T-helper 2 cell (primary cell): ENCODE measurements at regions not wholly inside any gene's neighbourhood (a gene's known extent, or its start where the extent isn't known, plus 50 kb on each side); places are given as distances from the start of the nearest gene placed in this dataset.
"Not testable (repeated sequence)": the region's sequence is repeated elsewhere in the genome, so short reads cannot be mapped to it uniquely, and the experiment has no call there.

ENCODE experiments used
- DNase-seq, 5 experiments: peaks; one replicate each; pipeline versions ENCODE4 v3.0.0 to v3.0.0-alpha.2; 2012 to 2022

DNA sequence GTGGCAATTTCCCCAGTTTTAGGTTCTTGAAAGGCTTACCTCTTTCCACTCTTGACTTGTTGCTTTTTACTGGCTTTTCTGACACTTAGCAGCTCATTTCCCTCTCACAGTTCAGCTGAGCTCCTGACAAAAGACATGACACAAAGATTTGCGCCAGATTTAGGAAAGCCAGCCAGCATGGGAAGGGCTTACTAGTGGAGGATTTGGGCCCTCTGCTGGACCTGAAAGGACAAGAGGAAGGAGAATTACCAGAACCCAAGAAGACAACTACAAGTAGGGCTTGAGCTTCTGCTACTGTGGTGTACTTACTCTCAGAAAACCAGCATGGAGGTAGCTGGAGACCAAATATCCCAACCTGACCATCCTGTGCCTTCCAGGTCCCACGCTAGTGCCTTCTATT lies 784.5 kb downstream of the BRINP3 start:
- DNase-seq, result no peak

DNA sequence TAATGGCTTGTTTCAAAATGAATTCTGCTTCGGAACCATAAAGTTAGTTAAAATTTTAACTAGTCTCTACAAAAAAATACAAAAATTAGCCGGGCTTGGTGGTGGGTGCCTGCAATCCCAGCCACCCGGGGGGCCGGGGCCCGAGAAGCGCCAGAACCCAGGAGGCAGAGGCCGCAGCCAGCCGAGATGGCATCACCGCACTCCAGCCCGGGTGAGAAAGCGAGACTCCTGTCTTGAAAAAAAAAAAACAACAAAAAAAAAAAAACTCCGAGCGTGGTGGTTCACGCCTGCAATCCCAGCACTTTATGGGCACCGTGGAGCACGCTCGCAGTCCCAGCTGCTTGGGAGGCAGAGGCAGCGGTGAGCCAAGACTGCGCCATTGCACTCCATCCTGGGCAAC lies 781.4 kb downstream of the BRINP3 start:
- no peak for DNase-seq

DNA sequence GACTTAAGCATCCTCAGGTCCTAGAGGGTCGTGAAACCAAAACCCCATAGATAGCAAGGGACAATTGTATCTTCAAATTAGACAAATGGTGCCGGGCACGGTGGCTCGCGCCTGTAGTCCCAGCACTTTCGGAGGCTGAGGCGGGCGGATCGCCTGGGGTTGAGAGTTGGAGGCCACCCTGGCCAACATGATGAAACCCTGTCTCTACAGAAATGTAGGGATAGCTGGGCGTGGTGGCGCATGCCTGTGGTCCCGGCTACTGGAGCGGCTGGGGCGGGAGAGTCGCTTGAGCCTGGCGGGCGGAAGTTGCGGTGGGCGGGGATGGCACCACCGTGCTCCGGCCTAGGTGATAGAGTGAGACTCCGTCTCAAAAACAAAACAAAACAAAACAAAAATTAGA lies 780.6 kb downstream of the BRINP3 start:
- DNase-seq, result no peak

DNA sequence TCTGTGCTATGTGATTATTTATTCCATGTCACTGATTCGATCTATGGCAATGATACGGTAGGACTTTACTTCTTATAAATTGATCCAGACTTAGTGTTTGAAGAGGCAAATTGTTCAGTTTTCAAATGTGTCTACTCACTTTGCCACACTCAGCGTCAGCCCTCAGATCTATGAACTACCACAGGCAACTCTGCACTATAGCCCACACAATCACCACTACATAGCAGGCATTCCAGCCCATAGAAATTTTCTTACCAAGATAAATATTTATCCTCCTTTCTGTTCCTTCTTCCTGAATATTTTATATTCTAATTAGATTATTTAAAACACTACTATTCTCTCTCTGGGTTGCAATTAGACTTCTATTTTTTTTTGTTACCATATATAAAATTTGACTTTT lies 776.1 kb downstream of the BRINP3 start:
- DNase-seq, result no peak

DNA sequence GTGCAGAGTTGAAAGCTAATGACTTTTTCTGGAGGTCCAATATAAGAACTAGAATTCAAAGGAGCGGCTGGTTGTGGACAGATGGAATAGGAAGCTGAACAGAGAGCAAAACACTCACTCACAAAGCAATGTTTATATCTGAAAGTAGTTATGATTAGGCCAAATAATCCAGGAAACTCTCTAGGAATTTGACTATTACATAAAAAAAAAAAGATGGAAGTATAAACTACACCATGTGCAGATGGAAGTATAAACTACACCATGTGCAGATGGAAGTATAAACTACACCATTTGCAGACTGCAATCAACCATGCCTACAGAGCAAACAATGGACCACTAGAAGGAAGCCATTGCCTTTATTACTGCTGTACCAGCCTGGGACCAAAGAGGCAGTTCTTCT lies 771.1 kb downstream of the BRINP3 start:
- DNase-seq, result no peak

DNA sequence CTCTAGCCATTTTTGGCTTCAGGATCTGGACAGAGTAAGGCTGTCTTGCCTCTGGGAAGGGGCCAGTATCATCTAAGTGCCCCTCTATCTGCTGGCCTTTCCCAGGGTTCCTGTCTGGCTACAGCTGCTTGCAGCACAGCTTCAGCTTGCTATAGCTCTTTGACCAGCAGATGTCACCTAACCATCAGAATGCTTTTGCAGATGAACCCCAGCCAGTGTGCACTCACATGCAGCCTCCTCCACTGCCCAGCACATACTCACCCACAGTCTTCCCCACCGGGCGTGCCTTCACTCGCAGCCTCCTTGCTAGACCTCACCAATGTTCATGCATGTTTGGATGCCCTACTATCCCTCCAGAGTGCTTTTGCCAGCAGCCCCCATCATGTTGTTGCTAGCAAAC lies 769.0 kb downstream of the BRINP3 start:
- no peak for DNase-seq

DNA sequence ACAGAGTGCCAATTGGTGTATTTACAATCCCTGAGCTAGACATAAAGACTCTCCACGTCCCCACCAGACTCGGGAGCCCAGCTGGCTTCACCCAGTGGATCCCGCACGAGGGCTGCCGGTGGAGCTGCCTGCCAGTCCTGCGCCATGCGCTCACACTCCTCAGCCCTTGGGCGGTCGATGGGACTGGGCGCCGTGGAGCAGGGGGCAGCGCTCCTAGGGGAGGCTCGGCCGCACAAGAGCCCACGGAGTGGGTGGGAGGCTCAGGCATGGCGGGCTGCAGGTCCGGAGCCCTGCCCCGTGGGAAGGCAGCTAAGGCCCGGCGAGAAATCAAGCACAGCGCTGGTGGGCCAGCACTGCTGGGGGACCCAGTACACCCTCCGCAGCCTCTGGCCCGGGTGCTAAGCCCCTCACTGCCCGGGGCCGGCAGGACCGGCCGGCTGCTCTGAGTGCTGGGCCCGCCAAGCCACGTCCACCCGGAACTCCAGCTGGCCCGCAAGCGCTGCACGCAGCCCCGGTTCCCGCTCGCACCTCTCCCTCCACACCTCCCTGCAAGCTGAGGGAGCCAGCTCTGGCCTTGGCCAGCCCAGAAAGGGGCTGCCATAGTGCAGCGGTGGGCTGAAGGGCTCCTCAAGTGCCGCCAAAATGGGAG lies 759.4 kb downstream of the BRINP3 start:
- DNase-seq, result not testable (repeated sequence)

DNA sequence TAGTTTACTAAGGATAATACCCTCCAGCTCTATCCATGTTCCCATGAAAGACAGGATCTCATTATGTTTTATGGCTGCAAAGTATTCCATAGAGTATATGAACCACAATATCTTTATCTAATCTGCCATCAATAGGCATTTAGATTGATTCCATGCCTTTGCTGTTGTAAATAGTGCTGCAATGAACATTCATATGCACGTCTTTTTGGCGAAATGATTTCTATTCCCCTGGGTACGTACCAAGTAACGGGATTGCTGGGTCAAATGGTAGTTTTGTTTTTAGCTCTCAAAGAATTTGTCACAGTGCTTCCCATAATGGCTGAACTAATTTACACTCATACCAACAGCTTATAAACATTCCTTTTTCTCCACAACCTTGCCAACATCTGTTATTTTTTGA lies 750.9 kb downstream of the BRINP3 start:
- DNase-seq, result no peak

DNA sequence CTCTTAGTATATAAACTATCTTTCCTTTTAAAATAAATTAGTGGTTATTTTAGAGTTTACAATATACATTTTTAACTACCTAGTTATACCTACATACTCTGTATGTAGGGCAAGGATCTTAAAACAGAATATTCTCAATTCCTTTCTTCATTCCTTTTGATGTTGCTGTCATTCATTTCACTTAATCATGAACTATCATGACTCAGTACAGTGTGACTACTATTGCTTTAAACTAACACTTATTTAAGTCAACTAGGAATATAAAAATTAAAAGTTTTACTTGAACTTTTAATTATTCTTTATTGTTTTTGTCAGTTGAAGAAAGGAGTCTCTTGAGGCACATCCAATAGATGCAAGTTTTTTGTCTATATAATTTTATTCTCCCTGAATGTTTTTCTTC lies 726.4 kb downstream of the BRINP3 start:
- no peak for DNase-seq

DNA sequence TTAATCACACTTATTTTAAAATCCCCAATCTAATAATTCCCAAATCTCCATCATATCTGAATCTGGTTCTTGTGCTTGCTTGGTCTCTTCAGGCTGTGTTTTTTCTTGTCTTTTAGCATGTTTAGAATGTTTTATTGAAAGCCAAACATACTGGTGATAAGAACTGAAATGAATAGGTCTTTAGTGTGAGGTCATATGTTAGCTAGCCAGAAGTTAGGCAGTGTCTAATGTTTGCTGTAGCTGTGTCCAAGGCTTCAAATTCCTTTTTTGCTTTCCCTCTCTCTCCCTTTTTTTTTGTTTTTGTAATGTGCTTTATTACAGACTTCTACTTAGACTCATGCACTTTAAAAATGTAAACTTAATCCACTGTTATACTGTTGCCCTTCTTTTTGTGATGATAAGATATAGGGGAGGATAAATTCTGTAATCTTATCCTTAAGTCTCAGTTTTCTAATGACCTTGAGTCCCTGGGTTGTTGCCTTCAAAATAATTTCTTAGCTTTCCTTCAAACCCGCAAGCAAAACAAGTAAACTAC lies 725.1 kb downstream of the BRINP3 start:
- no peak for DNase-seq

DNA sequence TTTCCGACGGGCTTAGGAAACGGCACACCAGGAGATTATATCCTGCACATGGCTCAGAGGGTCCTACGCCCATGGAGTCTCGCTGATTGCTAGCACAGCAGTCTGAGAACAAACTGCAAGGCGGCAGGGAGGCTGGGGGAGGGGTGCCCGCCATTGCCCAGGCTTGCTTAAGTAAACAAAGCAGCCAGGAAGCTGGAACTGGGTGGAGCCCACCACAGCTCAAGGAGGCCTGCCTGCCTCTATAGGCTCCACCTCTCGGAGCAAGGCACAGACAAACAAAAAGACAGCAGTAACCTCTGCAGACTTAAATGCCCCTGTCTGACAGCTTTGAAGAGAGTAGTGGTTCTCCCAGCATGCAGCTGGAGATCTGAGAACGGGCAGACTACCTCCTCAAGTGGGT lies 722.6 kb downstream of the BRINP3 start:
- not testable (repeated sequence) for DNase-seq

DNA sequence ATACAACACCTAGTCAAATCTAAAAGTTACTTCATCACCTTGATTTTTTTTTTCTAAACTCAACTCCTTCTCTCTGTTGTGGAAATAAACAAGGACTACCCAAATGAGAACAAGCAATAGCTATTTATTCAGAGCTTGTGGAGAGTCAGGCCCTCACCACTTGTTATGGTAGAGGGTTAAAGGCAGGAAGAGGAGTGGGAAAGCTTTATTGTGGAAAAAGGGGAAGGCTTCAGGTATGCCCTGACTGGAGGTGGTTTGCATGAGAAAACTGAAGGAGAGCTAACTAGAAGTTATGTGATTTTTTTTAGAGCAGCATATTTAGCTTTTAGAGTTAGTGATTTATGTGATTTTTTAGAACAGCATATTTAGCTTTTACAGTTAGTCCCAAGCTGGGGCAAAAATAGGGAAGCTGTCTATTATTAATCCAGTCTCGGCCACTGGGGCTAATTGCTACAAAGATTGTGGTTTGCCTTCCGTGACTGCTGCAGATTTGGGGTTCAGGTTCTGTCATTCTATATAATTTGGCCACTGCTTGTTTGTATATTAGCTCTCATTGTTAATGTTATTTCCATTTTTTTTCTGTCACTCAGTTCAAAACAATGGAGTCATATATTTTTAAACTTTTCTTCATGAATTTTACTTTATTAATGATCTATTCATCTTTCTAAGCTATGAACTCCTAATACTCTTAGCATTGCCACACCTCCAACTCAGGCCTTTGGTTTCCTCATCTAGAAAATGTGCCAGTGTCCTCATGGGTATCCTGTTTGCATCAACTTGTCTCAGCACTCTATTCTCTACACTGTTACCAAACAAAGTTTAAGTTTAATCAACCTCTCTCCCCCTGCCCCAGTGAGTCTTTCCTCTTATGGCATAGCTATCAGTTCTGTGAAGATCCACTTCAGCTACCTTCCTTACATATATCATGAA lies 713.0 kb downstream of the BRINP3 start:
- DNase-seq, result no peak

DNA sequence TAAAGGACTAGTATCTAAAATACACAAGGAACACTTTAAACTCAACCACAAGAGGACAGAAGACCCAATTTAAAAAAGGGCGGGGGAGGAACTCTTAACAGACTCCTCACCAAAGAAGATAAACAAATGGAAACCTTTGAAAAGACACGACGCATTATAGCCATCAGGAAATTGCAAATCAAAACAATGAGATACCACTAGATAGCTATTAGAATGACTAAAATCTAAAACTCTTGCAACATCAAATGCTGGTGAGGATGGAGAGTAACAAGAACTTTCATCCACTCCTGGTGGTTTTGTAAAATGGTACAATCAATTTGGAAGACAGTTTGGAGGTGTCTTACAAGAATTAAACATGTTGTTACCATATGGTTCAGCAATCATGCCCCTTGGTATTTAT lies 708.2 kb downstream of the BRINP3 start:
- no peak for DNase-seq

DNA sequence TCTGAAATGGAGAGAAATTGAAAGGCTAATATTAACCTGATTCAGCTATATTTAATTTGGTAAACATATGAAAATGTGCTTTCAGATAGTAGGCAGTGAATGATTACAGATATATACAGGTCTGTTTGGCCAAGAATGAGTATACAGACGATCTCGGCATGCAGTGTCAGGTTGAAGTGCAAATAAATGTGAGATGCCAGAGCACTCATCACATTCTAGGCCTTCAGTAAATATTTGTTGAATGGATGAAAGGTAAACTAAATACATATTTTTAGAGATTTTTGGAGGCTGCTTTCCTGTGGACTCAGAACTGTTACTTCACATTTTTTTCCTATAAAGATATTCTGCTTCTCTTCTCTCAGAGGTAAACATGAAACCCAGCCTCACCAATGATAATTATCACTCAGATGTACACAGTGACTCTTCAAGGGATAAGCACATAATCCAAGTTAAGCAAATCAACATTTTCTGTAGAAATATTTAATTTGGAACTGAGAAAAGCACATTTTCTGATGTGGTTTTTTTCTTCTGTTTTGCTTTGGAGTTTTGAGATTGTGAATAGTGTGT lies 702.9 kb downstream of the BRINP3 start:
- no peak for DNase-seq

DNA sequence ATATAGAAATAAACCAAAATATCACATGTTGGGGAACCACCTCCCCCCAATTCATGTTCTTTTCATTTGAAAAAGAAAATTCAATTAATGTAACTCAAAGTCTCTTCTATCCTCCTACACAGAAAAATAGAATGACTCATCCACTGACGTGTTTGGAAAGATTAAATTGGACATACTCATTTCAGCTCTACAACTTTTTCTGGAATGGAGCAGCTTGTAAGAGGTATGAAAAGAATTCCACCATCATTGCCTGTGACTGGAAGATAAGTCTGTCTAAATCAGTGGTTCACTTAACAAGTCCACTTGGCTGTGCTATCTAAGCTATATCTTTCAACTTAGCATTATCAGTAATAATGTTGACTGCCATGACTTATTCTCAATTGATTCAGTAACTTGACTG lies 702.3 kb downstream of the BRINP3 start:
- no peak for DNase-seq

DNA sequence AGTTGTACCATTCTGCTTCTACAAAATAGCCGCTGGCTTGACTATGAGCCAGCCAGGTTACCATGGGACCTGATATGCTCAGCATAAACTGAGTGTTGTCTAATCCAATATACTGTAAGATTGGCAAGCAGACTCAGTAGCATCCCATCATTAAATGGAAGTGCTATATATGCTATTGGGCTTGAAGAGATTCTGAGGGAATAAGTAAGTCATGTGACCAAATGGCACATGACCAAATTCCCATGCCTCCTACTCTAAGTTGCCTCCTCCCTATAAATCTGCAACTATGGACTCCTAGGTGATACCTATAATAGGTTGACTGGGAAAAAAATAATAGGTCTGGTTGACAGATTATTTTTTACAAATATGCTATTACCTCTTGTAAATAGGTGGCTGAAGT lies 698.6 kb downstream of the BRINP3 start:
- DNase-seq, result no peak

DNA sequence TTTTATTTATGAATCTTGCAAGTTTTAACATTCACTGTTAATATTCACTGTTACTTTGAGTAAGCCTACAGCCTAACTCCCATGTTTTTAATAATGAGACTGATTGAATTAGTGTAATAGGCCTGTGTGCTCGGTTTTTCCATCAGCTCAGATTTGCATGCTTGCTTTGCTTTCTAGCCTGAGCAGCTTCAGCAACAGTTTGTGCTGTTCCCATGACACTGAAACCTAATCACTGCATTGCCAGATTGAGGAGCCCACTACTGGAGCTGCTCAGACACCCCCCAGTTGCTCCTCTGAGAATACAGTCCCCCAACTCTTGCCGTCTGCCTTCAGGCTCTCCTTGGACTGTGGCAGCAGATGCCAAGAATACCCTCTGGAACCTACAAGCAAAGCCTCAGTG lies 695.4 kb downstream of the BRINP3 start:
- DNase-seq, result no peak

DNA sequence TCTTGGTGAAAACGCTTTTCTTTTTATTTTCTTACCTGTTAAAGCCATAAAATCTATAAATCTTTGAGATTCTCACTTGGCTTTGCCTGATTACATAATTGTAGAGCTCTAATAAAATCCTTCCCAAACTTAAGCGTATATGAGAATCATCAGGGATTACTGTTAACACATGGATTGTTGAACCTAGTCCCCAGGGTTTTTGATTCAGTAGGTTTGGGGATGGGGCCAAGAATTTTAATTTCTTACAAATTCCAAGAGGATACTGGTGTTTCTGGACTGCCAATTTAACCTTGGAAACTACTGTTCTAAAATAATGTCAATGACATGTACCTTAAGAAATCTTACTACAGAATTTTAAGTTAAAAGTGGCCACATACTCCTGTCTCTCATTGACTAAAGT lies 694.2 kb downstream of the BRINP3 start:
- DNase-seq, result no peak

DNA sequence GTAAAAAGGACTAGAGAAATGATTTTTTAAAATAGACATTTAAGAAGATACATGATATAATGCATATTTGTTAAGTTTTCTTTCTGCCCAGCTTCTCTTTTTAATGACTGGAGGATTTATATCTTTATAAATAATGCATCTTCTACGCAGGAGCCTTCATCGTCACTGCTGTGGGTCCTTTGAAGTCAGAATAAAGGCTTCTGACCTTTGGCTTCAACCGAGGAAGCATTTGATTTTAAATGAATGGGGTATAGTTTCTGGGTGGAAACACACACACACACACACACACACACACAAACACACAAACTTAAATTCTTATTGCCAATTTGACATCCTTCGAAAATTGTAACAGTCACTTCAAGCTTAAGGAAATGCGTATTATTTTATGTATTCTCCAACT lies 690.9 kb downstream of the BRINP3 start:
- DNase-seq, result no peak

DNA sequence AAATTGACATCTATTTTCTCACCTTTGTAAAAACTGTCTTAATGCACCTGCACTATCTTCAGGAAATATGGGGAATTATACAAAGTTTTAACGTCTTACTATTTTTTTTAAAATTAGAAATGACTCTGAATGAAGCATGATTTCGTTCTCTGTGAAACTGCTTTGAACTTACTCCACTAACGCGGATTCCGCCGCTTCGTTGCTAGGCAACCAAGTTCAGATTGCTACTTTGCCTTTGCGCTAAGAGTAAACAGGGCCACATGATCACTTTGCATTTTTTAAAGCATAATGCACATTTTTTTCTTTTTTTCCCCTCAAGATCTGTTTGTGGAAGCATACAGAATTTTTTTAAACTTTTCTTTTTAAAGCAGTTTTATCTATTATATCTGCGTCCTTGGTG lies 690.5 kb downstream of the BRINP3 start:
- DNase-seq, result no peak

DNA sequence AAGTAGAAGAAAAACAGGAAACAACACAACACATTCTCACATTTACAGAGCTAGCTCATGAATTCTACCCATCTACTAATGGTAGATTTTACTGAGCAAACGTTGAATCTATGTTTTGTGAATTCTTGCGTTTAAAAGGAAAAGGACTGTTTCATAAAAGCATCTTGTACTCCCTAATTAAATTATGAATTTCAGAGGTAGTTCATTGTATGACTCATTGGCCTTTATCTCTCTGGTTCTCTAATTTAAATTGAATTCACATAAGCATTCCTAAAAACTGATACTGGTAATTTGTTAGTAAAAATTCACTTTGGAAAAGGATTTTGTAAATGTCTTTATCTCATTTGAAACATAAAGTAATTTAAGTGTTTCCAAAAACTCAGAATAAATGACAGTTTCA lies 687.3 kb downstream of the BRINP3 start:
- DNase-seq, result no peak

DNA sequence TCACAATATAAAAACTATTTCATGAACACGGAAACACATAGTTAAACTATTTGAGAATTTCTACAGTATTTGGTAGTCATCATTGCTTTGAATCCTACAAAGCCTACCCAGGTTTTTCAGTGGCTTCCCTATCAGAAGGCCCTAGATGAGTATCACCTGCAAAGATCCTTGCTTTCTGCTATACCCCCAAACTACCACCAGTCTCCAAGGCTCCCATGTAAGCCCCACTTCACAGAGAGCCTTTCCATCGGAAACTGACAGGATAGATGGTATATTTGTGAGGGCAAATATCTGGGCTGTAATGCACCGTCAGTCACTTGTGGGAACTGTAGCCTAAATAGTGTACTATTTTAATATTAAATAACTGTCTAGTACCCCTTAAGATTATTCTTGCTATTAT lies 674.3 kb downstream of the BRINP3 start:
- DNase-seq, result no peak

DNA sequence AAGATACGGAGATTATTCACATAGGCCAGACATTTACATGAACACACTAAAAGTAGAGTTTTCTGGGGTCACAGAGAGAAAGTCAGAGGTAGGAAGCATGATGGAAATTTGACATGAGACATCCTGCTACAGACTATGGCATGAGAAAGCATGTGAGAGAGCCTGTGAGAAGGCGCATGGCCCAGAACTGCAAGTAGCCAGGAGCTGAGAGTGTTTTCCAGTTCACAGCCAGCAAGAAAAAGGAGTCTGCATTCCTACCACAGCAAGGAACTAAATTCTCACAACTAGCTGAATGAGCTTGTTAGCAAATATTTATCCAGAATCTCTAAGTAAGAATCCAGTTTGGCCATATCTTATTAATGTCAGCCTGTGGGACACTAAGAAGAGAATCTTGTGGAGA lies 673.3 kb downstream of the BRINP3 start:
- no peak for DNase-seq

DNA sequence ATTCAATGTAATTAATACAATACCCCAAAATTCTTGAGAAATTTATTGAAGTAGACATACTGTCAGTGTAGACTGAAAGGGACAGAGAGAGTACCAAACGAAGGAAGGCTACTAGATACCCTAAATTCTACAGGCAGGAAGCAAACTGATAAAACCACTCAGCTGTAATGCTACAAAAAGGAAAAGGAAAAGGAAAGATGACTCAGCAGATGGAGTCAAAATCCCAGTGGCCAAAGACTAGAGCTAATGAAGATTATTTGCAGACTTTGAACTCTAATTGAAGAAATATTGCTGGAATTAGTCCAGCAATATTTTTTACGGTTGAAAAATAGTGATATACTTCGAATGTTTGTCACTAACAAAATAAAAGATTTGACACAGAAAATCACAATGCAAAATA lies 671.9 kb downstream of the BRINP3 start:
- DNase-seq, result no peak
